NT2/D1 (cell line): ENCODE measurements at regions not wholly inside any gene's neighbourhood (a gene's known extent, or its start where the extent isn't known, plus 50 kb on each side); places are given as distances from the start of the nearest gene placed in this dataset.

Experiments used
- SUZ12 ChIP-seq: IDR thresholded peaks from 2 replicates; pipeline ENCODE4 v1.6.1; 2011; ENCODE audit not compliant: insufficient read length, insufficient read depth; ENCODE audit errors: extremely low read depth
- ZNF274 ChIP-seq: IDR thresholded peaks from 2 replicates; pipeline ENCODE4 v1.6.1; 2011; ENCODE audit warnings: mild to moderate bottlenecking, low read depth, low read length

- TF ChIP-seq ZNF274, result no peak
- TF ChIP-seq SUZ12, result no peak
These were observed 1115.1 kb downstream of the XPNPEP1 start for GRCh38 chr10:108808228-108808627.
